ENCODE measurements at regions not wholly inside any gene's neighbourhood (a gene's known extent, or its start where the extent isn't known, plus 50 kb on each side); places are given as distances from the start of the nearest gene placed in this dataset.

DNA sequence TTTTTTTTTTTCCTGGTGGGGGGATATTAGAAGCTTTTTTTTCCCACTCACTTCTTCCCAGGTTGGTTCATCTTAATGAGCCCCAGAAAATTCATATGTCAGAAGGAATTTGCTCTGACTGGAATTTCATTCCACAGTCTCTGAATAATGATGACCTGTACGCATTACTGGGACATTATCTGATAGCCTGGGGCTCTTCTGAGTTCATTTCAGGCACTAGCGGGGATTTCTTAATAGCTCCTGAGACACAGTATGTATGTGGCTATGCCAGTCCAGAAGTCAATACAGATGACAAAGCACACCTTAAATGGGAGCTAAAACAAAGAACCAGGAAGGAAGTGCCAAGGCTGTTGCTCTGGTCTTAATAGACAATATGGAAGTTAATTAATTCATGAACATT lies 295.2 kb upstream of the IGFBP7 start:
- TF ChIP-seq POLR2A (IDR thresholded peaks at IDR 0.05) (no peak), POLR2AphosphoS5 (IDR thresholded peaks at IDR 0.05; ENCODE audit: insufficient read depth in 1 of 2, low read depth in 1 of 2) (no peak)
- TF ChIP-seq, protein P1, sequence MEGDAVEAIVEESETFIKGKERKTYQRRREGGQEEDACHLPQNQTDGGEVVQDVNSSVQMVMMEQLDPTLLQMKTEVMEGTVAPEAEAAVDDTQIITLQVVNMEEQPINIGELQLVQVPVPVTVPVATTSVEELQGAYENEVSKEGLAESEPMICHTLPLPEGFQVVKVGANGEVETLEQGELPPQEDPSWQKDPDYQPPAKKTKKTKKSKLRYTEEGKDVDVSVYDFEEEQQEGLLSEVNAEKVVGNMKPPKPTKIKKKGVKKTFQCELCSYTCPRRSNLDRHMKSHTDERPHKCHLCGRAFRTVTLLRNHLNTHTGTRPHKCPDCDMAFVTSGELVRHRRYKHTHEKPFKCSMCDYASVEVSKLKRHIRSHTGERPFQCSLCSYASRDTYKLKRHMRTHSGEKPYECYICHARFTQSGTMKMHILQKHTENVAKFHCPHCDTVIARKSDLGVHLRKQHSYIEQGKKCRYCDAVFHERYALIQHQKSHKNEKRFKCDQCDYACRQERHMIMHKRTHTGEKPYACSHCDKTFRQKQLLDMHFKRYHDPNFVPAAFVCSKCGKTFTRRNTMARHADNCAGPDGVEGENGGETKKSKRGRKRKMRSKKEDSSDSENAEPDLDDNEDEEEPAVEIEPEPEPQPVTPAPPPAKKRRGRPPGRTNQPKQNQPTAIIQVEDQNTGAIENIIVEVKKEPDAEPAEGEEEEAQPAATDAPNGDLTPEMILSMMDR (IDR thresholded peaks at IDR 0.05), result no peak
- intact Hi-C loops (cut with DNase I), result no loop called here
- Histone ChIP-seq H3K4me3 (no peak overlapping the region), H3K36me3 (no peaks in the 10 kb centered on the region), H3K27me3 (no peaks in the 10 kb centered on the region), H3K4me1 (no peaks in the 10 kb centered on the region), H3K9me3 (no peaks in the 10 kb centered on the region), H3K27ac (no peak overlapping the region)
- no peak for DNase-seq (ENCODE audit: extremely low spot score in 2 of 2)

DNA sequence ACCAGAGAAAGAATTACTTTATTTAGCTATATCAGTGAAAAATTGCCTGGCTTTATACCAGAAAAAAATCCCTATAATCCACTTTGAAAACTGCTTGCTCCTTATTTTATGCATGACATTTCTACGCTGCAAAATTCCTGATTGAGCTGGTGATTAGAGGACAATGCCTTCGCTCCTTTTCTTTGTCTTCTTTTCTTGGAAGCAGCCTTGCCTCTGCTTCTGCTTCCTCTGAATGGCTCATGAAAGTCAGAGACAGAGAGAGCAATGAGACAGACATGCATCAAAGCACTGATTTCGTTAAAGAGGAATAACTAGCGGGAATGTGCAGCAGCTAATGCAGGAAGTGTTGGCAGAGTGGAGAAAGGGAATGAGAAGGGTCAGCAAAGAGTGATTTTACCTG lies 294.3 kb upstream of the IGFBP7 start:
- Histone ChIP-seq H3K4me3 (no peak overlapping the region), H3K9me3 (no peaks in the 10 kb centered on the region), H3K27ac (no peak overlapping the region), H3K36me3 (no peaks in the 10 kb centered on the region), H3K4me1 (no peaks in the 10 kb centered on the region), H3K27me3 (no peaks in the 10 kb centered on the region)
- DNase-seq (ENCODE audit: extremely low spot score in 2 of 2), result no peak
- TF ChIP-seq POLR2A (IDR thresholded peaks at IDR 0.05) (no peak), POLR2AphosphoS5 (IDR thresholded peaks at IDR 0.05; ENCODE audit: insufficient read depth in 1 of 2, low read depth in 1 of 2) (no peak)
- TF ChIP-seq, protein P1 (IDR thresholded peaks at IDR 0.05), result no peak
- intact Hi-C loops (cut with DNase I), result no loop called here

DNA sequence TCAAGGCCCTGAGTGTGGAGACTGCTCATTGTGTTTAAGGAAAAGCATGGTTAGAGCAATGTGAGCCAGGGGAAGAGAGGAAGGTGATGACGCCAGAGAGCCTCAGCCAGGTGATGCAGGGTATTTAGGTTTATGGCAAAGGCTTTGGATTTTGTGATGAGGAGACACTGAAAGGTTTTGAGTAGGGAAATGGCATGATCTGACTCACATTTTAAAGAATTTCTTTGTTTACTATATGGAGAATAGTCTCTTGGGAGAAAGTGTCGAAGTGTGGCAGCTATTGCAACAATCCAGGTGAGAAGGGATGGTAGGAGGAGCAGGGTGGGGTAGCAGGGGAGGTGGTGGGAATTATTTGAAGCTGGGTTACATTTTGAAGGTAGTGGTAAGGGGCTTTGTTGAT lies 293.4 kb upstream of the IGFBP7 start:
- Histone ChIP-seq H3K9me3 (no peaks in the 10 kb centered on the region), H3K27ac (no peak overlapping the region), H3K27me3 (no peaks in the 10 kb centered on the region), H3K4me3 (no peak overlapping the region), H3K4me1 (no peaks in the 10 kb centered on the region), H3K36me3 (no peaks in the 10 kb centered on the region)
- DNase-seq (ENCODE audit: extremely low spot score in 2 of 2), result no peak
- TF ChIP-seq, protein P1 (IDR thresholded peaks at IDR 0.05), result no peak
- no peak for TF ChIP-seq POLR2AphosphoS5 (IDR thresholded peaks at IDR 0.05; ENCODE audit: insufficient read depth in 1 of 2, low read depth in 1 of 2)
- no peak for TF ChIP-seq POLR2A (IDR thresholded peaks at IDR 0.05)
- intact Hi-C loops (cut with DNase I), result no loop called here

DNA sequence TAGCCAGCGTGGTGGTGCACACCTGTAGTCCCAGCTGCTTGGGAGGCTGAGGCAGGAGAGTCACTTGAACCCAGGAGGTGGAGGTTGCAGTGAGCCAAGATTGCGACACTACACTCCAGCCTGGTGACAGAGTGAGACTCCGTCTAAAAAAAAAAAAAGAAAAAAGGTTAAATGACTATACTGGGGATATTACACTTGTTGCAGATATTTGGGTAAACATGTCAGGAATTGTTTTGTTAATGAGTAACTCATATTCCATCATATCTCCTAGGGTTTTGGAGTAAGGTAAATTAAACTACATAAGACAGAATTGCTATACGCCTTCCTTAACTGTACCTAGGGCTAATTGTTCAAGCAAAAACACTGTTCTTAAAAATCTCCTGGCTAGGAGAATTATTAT lies 291.4 kb upstream of the IGFBP7 start:
- no peak for TF ChIP-seq POLR2A (IDR thresholded peaks at IDR 0.05)
- TF ChIP-seq, protein P1 (IDR thresholded peaks at IDR 0.05), result no peak
- H3K27me3 ChIP-seq, result no peaks in the 10 kb centered on the region
- H3K4me3 ChIP-seq, result no peak overlapping the region
- H3K36me3 ChIP-seq, result no peaks in the 10 kb centered on the region
- intact Hi-C loops (cut with DNase I), result no loop called here
- no peaks in the 10 kb centered on the region for H3K9me3 ChIP-seq
- no peaks in the 10 kb centered on the region for H3K4me1 ChIP-seq
- no peak for DNase-seq (ENCODE audit: extremely low spot score in 2 of 2)
- no peak overlapping the region for H3K27ac ChIP-seq

DNA sequence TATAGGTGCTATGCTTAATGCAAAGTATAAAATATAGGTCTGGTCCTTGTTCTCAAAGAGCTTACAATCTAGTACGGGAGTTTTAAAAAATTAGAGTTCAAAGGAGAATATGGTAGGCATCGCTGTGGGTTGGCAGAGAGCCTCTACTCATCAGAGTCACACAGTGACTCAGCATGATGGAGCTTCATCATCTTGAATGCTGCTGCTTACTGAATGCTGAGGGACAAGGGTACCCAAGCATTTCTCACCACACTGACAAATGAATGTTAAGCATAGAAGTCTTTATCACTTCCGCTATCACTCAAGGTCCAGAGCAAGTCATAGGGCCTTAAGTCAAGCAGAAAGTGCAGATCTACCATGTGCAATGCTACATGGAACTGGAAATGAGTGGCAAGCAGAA lies 268.6 kb upstream of the IGFBP7 start:
- no peak for TF ChIP-seq POLR2AphosphoS5 (IDR thresholded peaks at IDR 0.05; ENCODE audit: insufficient read depth in 1 of 2, low read depth in 1 of 2)
- TF ChIP-seq POLR2A (IDR thresholded peaks at IDR 0.05), result no peak
- TF ChIP-seq, protein P1 (IDR thresholded peaks at IDR 0.05), result no peak
- intact Hi-C loops (cut with DNase I), result no loop called here
- Histone ChIP-seq H3K36me3 (no peaks in the 10 kb centered on the region), H3K9me3 (no peaks in the 10 kb centered on the region), H3K4me3 (no peak overlapping the region), H3K27ac (no peak overlapping the region), H3K4me1 (no peaks in the 10 kb centered on the region), H3K27me3 (no peaks in the 10 kb centered on the region)
- DNase-seq (ENCODE audit: extremely low spot score in 2 of 2), result no peak
